ENCODE measurements at regions not wholly inside any gene's neighbourhood (a gene's known extent, or its start where the extent isn't known, plus 50 kb on each side); places are given as distances from the start of the nearest gene placed in this dataset.

DNA sequence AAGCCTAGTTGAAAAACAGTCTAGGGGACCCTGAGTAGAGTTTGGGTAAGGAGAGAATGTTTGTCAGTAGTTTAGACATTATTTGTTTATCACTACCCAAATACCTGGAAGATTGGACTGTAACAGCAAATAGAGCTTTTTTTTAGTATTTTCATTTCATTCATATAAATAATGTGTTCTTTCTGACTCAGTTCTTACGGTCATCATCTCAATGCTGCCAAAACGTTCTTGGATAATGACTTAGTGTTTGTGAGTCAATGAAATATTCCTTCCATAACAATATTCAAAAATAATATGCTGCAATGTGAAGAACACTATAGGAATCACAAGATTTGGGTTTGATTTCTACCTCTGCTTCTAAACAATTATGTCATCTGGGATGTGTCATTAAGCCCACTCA, 400.0 kb upstream of the PKN2 start:
- no TSS peak for BruUV-seq (replicated peaks)
- Mint-ChIP-seq H3K4me1 (ENCODE audit: low read depth, unreplicated experiment) (no peaks in the 10 kb centered on the region), H3K4me3 (ENCODE audit: unreplicated experiment) (no peak overlapping the region), H3K9me3 (ENCODE audit: unreplicated experiment) (peaks cover 4% of the 10 kb centered on the region), H3K27me3 (ENCODE audit: insufficient read depth, unreplicated experiment) (peaks cover 2% of the 10 kb centered on the region), H3K27ac (ENCODE audit: unreplicated experiment) (no peak overlapping the region), H3K36me3 (ENCODE audit: insufficient read depth, unreplicated experiment) (no peaks in the 10 kb centered on the region)
- Histone ChIP-seq H3K9me3 (no peaks in the 10 kb centered on the region), H3K4me1 (no peaks in the 10 kb centered on the region), H3K27me3 (replicated peaks; ENCODE audit: control insufficient read depth, insufficient read depth, low read length) (no peaks in the 10 kb centered on the region), H3K4me3 (ENCODE audit: low read depth, low read length) (no peak overlapping the region), H3K36me3 (ENCODE audit: control insufficient read depth, insufficient read depth, low read length) (no peaks in the 10 kb centered on the region)
- intact Hi-C loops (cut with micrococcal nuclease; ENCODE audit: unreplicated experiment), result no loop called here
- ChIA-PET CTCF (no interaction called here), POLR2A (no interaction called here)
- TF ChIP-seq, protein P1, sequence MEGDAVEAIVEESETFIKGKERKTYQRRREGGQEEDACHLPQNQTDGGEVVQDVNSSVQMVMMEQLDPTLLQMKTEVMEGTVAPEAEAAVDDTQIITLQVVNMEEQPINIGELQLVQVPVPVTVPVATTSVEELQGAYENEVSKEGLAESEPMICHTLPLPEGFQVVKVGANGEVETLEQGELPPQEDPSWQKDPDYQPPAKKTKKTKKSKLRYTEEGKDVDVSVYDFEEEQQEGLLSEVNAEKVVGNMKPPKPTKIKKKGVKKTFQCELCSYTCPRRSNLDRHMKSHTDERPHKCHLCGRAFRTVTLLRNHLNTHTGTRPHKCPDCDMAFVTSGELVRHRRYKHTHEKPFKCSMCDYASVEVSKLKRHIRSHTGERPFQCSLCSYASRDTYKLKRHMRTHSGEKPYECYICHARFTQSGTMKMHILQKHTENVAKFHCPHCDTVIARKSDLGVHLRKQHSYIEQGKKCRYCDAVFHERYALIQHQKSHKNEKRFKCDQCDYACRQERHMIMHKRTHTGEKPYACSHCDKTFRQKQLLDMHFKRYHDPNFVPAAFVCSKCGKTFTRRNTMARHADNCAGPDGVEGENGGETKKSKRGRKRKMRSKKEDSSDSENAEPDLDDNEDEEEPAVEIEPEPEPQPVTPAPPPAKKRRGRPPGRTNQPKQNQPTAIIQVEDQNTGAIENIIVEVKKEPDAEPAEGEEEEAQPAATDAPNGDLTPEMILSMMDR (IDR thresholded peaks at IDR 0.05; ENCODE audit: insufficient read depth in 1 of 2, low read depth in 1 of 2, low read length in 1 of 2, severe bottlenecking in 1 of 2, unreplicated experiment in 1 of 2), result no peak
- no peak for DNase-seq

DNA sequence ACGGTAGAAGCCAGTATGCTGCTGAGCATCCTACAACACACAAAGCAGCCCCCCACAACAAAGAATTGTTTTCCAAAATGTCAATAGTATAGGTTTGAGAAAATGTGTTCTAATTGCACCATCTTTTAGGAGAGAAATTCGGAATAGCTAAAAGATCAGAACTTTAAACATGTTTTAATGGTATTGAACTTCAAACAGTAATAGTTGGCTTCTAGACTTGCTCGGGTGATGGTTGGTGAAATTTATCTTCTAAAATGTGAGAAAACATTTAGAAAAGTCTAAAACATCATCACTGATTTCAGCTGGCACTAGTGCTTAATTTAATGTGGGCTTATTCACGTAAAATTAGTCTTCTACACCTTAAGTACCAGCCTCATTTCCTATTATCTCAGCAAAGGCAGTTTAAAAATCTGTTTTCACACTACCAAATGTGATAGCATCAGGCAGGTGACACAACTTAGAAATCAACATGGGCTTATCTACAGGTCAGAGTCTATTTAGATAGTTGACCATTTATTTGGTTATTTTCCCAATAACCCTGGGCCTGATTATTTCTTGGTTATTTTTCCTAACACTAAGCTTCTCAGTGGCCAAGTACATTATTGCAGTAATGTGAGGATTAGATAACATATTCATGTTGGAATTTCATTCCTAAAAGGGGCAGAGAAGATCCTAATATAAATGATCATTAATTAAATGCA, 399.3 kb upstream of the PKN2 start:
- POLR2A ChIA-PET, result interaction anchor here (0.6 kb wide), 1 partner anchor 956 kb away, joined by 3 read pairs; no protein-coding TSS in a partner anchor
- Mint-ChIP-seq H3K4me3 (ENCODE audit: unreplicated experiment) (no peak overlapping the region), H3K27me3 (ENCODE audit: insufficient read depth, unreplicated experiment) (peaks cover 2% of the 10 kb centered on the region), H3K27ac (ENCODE audit: unreplicated experiment) (no peak overlapping the region), H3K4me1 (ENCODE audit: low read depth, unreplicated experiment) (no peaks in the 10 kb centered on the region), H3K36me3 (ENCODE audit: insufficient read depth, unreplicated experiment) (no peaks in the 10 kb centered on the region), H3K9me3 (ENCODE audit: unreplicated experiment) (no peaks in the 10 kb centered on the region)
- no peak overlapping the region for H3K4me3 ChIP-seq (ENCODE audit: low read depth, low read length)
- CTCF ChIA-PET, result no interaction called here
- BruUV-seq (replicated peaks), result no TSS peak
- intact Hi-C loops (cut with micrococcal nuclease; ENCODE audit: unreplicated experiment), result no loop called here
- no peaks in the 10 kb centered on the region for H3K27me3 ChIP-seq (replicated peaks; ENCODE audit: control insufficient read depth, insufficient read depth, low read length)
- TF ChIP-seq, protein P1 (IDR thresholded peaks at IDR 0.05; ENCODE audit: insufficient read depth in 1 of 2, low read depth in 1 of 2, low read length in 1 of 2, severe bottlenecking in 1 of 2, unreplicated experiment in 1 of 2), result no peak
- H3K9me3 ChIP-seq, result no peaks in the 10 kb centered on the region
- H3K36me3 ChIP-seq (ENCODE audit: control insufficient read depth, insufficient read depth, low read length), result no peaks in the 10 kb centered on the region
- H3K4me1 ChIP-seq, result no peaks in the 10 kb centered on the region
- DNase-seq, result no peak

DNA sequence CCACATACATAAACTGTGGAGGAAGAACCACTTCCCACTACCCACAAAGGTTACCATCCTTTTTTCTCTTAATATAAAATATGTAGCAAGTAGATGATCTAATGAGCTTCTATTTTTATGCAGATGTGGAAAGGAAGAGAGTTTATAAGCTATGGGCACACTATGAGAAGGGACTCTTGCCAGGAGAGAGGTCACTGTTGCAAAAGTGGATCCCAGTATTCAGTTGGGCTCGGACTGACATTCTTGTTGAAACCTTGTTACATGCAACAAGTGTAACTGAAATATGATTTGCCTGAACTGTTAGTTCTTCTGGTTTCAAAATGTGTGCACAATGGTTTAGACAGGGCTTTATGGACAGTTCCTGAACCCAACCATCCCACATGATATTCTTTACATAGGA, 397.4 kb upstream of the PKN2 start:
- TF ChIP-seq, protein P1 (IDR thresholded peaks at IDR 0.05; ENCODE audit: insufficient read depth in 1 of 2, low read depth in 1 of 2, low read length in 1 of 2, severe bottlenecking in 1 of 2, unreplicated experiment in 1 of 2), result no peak
- no peaks in the 10 kb centered on the region for H3K4me1 Mint-ChIP-seq (ENCODE audit: low read depth, unreplicated experiment)
- no peak overlapping the region for H3K27ac Mint-ChIP-seq (ENCODE audit: unreplicated experiment)
- ChIA-PET CTCF (no interaction called here), POLR2A (no interaction called here)
- H3K9me3 Mint-ChIP-seq (ENCODE audit: unreplicated experiment), result no peaks in the 10 kb centered on the region
- BruUV-seq (replicated peaks), result no TSS peak
- H3K9me3 ChIP-seq, result no peaks in the 10 kb centered on the region
- intact Hi-C loops (cut with micrococcal nuclease; ENCODE audit: unreplicated experiment), result no loop called here
- no peaks in the 10 kb centered on the region for H3K4me1 ChIP-seq
- H3K4me3 Mint-ChIP-seq (ENCODE audit: unreplicated experiment), result no peak overlapping the region
- no peaks in the 10 kb centered on the region for H3K36me3 Mint-ChIP-seq (ENCODE audit: insufficient read depth, unreplicated experiment)
- peaks cover 2% of the 10 kb centered on the region for H3K27me3 Mint-ChIP-seq (ENCODE audit: insufficient read depth, unreplicated experiment)
- H3K4me3 ChIP-seq (ENCODE audit: low read depth, low read length), result no peak overlapping the region
- DNase-seq, result no peak
- no peaks in the 10 kb centered on the region for H3K27me3 ChIP-seq (replicated peaks; ENCODE audit: control insufficient read depth, insufficient read depth, low read length)
- no peaks in the 10 kb centered on the region for H3K36me3 ChIP-seq (ENCODE audit: control insufficient read depth, insufficient read depth, low read length)

All from Caco-2 (cell line).